H1 (cell line): ENCODE measurements at regions not wholly inside any gene's neighbourhood (a gene's known extent, or its start where the extent isn't known, plus 50 kb on each side); places are given as distances from the start of the nearest gene placed in this dataset.

Experiments used
- CTCF ChIA-PET: fragments of 300-600 bp; sonication (Branson Sonifier 250); formaldehyde crosslinking; loops from one replicate; lab custom pipeline; 2021; ENCODE audit not compliant: partially characterized antibody; lab: Charles Lee
- POLR2A ChIA-PET: fragments of 300-600 bp; sonication (Branson Sonifier 250); formaldehyde crosslinking; loops from one replicate; lab custom pipeline; 2021; ENCODE audit warnings: inconsistent platforms; ENCODE audit not compliant: partially characterized antibody; lab: Charles Lee
- DNase-seq, 2 experiments: peaks; one replicate each; pipeline versions ENCODE4 v3.0.0 to v3.0.0-alpha.2; 2010 to 2022; ENCODE audit warnings: low spot score in 2 of 2, low read depth in 1 of 2, mixed read lengths in 1 of 2
- FAIRE-seq: peaks from 2 replicates; lab custom pipeline; 2011; peaks lifted over from hg19 to GRCh38; lab: Jason Lieb, UNC
- H2AFZ ChIP-seq: 2 replicates; pipeline ENCODE4 v1.8.1; 2012; ENCODE audit warnings: low read length, inconsistent platforms
- H2AK5ac ChIP-seq: 2 replicates; pipeline ENCODE4 v1.6.1; 2013; ENCODE audit warnings: low read depth, low read length
- H2BK120ac ChIP-seq: replicated peaks from 2 replicates; pipeline ENCODE3; 2013; ENCODE audit warnings: low read depth, low read length, inconsistent platforms
- H2BK12ac ChIP-seq: 2 replicates; pipeline ENCODE4 v1.6.1; 2013; ENCODE audit warnings: low read depth, low read length
- H2BK15ac ChIP-seq: 2 replicates; pipeline ENCODE4 v1.6.1; 2013; ENCODE audit warnings: low read length
- H2BK20ac ChIP-seq: 2 replicates; pipeline ENCODE4 v1.6.1; 2013; ENCODE audit warnings: low read length
- H2BK5ac ChIP-seq: 2 replicates; pipeline ENCODE4 v1.6.1; 2013; ENCODE audit warnings: low read depth, low read length
- H3K14ac ChIP-seq: 2 replicates; pipeline ENCODE4 v1.6.1; 2013; ENCODE audit warnings: inconsistent platforms; ENCODE audit not compliant: insufficient read length
- H3K18ac ChIP-seq: 2 replicates; pipeline ENCODE4 v1.6.1; 2013; ENCODE audit warnings: low read length; ENCODE audit errors: extremely low read depth
- H3K23ac ChIP-seq: 2 replicates; pipeline ENCODE4 v1.6.1; 2013; ENCODE audit warnings: inconsistent platforms; ENCODE audit not compliant: insufficient read length
- H3K23me2 ChIP-seq: 2 replicates; pipeline ENCODE4 v1.6.1; 2013; ENCODE audit warnings: low read depth, low read length
- H3K27ac ChIP-seq: 2 replicates; pipeline ENCODE4 v1.6.1; 2011; ENCODE audit warnings: low read depth, low read length, inconsistent platforms
- H3K27me3 ChIP-seq, 4 experiments: replicated peaks in 1 of 4; 1 replicate in 1 of 4; 2 replicates in 3 of 4; pipeline versions ENCODE4 v1.6.1 to v1.8.1; 2011 to 2013; ENCODE audit warnings: low read length in 3 of 4, mild to moderate bottlenecking in 3 of 4, inconsistent platforms in 2 of 4, mixed read lengths in 2 of 4, moderate library complexity in 1 of 4; ENCODE audit not compliant: control insufficient read depth in 3 of 4, insufficient read depth in 3 of 4; ENCODE audit errors: extremely low read depth in 1 of 4
- H3K36me3 ChIP-seq, 4 experiments: 2 replicates each; pipeline versions ENCODE4 v1.6.1 to v1.8.1; 2011 to 2013; ENCODE audit warnings: mild to moderate bottlenecking in 4 of 4, low read length in 3 of 4, moderate library complexity in 2 of 4, control low read depth in 1 of 4, inconsistent platforms in 1 of 4; ENCODE audit not compliant: insufficient read depth in 4 of 4, control insufficient read depth in 2 of 4
- H3K4ac ChIP-seq: replicated peaks from 2 replicates; pipeline ENCODE3; 2013; ENCODE audit warnings: low read length, low read depth, mixed read lengths, inconsistent platforms; ENCODE audit not compliant: insufficient read length
- H3K4me1 ChIP-seq, 4 experiments: replicated peaks in 1 of 4; 1 replicate in 1 of 4; 2 replicates in 3 of 4; pipeline versions ENCODE4 v1.6.1 to v1.8.1; 2011 to 2013; ENCODE audit warnings: low read length in 3 of 4, inconsistent platforms in 2 of 4, mixed read lengths in 1 of 4; ENCODE audit not compliant: insufficient read depth in 4 of 4, control insufficient read depth in 3 of 4
- H3K4me2 ChIP-seq, 2 experiments: 2 replicates each; pipeline versions ENCODE4 v1.6.1 to v1.8.1; 2011 to 2013; ENCODE audit warnings: low read depth in 2 of 2, low read length in 2 of 2, control low read depth in 1 of 2, inconsistent platforms in 1 of 2, mild to moderate bottlenecking in 1 of 2; ENCODE audit not compliant: insufficient read depth in 1 of 2
- H3K4me3 ChIP-seq, 4 experiments: fragments of 200-600, 300-600 bp in 1 of 4; sonication (generic), shearing (Covaris generic), sonication (Bioruptor Twin) in 1 of 4; 2 replicates each; pipeline versions ENCODE4 v1.5.1 to v1.8.1; 2011 to 2016; ENCODE audit warnings: low read length in 4 of 4, low read depth in 3 of 4, control low read depth in 2 of 4, inconsistent platforms in 2 of 4, mild to moderate bottlenecking in 2 of 4, mixed read lengths in 1 of 4, moderate library complexity in 1 of 4; ENCODE audit not compliant: insufficient read depth in 2 of 4; ENCODE audit errors: extremely low read depth in 1 of 4
- H3K56ac ChIP-seq: replicated peaks from 2 replicates; pipeline ENCODE3; 2013; ENCODE audit warnings: low read depth, mild to moderate bottlenecking, mixed read lengths, low read length, inconsistent platforms; ENCODE audit not compliant: insufficient read length
- H3K79me1 ChIP-seq: 2 replicates; pipeline ENCODE4 v1.6.1; 2013; ENCODE audit warnings: low read depth, low read length, control low read depth
- H3K79me2 ChIP-seq, 2 experiments: 2 replicates each; pipeline versions ENCODE4 v1.6.1 to v1.8.1; 2012 to 2013; ENCODE audit warnings: low read length in 2 of 2, mild to moderate bottlenecking in 2 of 2, inconsistent platforms in 1 of 2; ENCODE audit not compliant: insufficient read depth in 2 of 2, control insufficient read depth in 1 of 2
- H3K9ac ChIP-seq, 4 experiments: replicated peaks in 1 of 4; 1 replicate in 1 of 4; 2 replicates in 3 of 4; pipeline versions ENCODE4 v1.6.1 to v1.8.1; 2011 to 2013; ENCODE audit warnings: low read depth in 3 of 4, low read length in 3 of 4, control low read depth in 2 of 4, mild to moderate bottlenecking in 2 of 4, moderate library complexity in 2 of 4, inconsistent platforms in 1 of 4; ENCODE audit errors: extremely low read depth in 1 of 4
- H3K9me3 ChIP-seq, 2 experiments: 2 replicates each; pipeline versions ENCODE4 v1.6.1 to v1.8.1; 2012 to 2013; ENCODE audit warnings: mild to moderate bottlenecking in 2 of 2, moderate library complexity in 2 of 2, control low read depth in 1 of 2, inconsistent platforms in 1 of 2, low read depth in 1 of 2, low read length in 1 of 2, mixed read lengths in 1 of 2; ENCODE audit not compliant: insufficient read depth in 2 of 2
- H4K20me1 ChIP-seq, 2 experiments: replicated peaks in 1 of 2; 2 replicates each; pipeline versions ENCODE3 to v1.8.1; 2011 to 2013; ENCODE audit warnings: inconsistent platforms in 2 of 2, low read length in 2 of 2, mild to moderate bottlenecking in 1 of 2; ENCODE audit not compliant: insufficient read depth in 2 of 2, control insufficient read depth in 1 of 2
- H4K5ac ChIP-seq: 2 replicates; pipeline ENCODE4 v1.6.1; 2013; ENCODE audit warnings: low read length, low read depth, mixed read lengths, inconsistent platforms; ENCODE audit not compliant: insufficient read length
- H4K8ac ChIP-seq: 2 replicates; pipeline ENCODE4 v1.8.0; 2013; ENCODE audit warnings: mild to moderate bottlenecking, moderate library complexity, low read length, inconsistent platforms; ENCODE audit not compliant: insufficient read depth; ENCODE audit errors: extremely low read depth
- H4K91ac ChIP-seq: replicated peaks from 2 replicates; pipeline ENCODE3; 2013; ENCODE audit warnings: low read length, mixed read lengths, inconsistent platforms; ENCODE audit not compliant: insufficient read length
- ASH2L ChIP-seq: fragments of 200-600, 300-600 bp; sonication (generic); IDR thresholded peaks from one replicate; pipeline ENCODE4 v1.7.1; 2017; ENCODE audit warnings: low read length
- BACH1 ChIP-seq: IDR thresholded peaks from 2 replicates; pipeline ENCODE4 v1.6.1; 2012; ENCODE audit warnings: low read length, improper control_type of control experiment
- NRF1 ChIP-seq: IDR thresholded peaks from 2 replicates; pipeline ENCODE4 v1.6.1; 2011; ENCODE audit warnings: mild to moderate bottlenecking, low read depth, low read length, improper control_type of control experiment
- RFX5 ChIP-seq: IDR thresholded peaks from 2 replicates; pipeline ENCODE4 v1.6.1; 2011; ENCODE audit warnings: low read depth, low read length, improper control_type of control experiment, borderline replicate concordance
- TAF7 ChIP-seq: optimal IDR thresholded peaks from 2 replicates; pipeline ENCODE3; 2011; ENCODE audit warnings: low read depth, mild to moderate bottlenecking, inconsistent platforms, low read length, moderate library complexity, borderline replicate concordance
- WGBS, 2 experiments: shearing (Covaris generic) in 1 of 2; methylation state at CpG; one replicate each; pipeline versions ENCODE4 v1.1.6 to v1.1.7; 2013 to 2015; ENCODE audit warnings: low lambda C conversion rate in 2 of 2, mixed read lengths in 2 of 2, inconsistent platforms in 1 of 2, low coverage in 1 of 2, missing lambda C conversion rate in 1 of 2; ENCODE audit not compliant: insufficient replicate concordance in 2 of 2, insufficient coverage in 1 of 2, insufficient read length in 1 of 2; ENCODE audit errors: extremely low coverage in 1 of 2, missing lambda C conversion rate in 1 of 2; 5-methylcytosine and 5-hydroxymethylcytosine counted together

- 89% methylated on average over 3 of the region's 3 CpGs; no CpG with 5 or more reads in 1 of the 2 experiments for WGBS, 2 experiments
Observed at GRCh38 chr2:42973726-42974125, 181.3 kb upstream of the HAAO start.

More at GRCh38 chr2:42973726-42974125, 181.3 kb upstream of the HAAO start:
- DNase-seq (no peak), FAIRE-seq (no peak)
- no peaks in the 10 kb centered on the region for H3K23me2 ChIP-seq
- peak overlapping the region; percentile 48; the same call in 1 of the 2 replicates for H2BK20ac ChIP-seq
- H2BK5ac ChIP-seq = no peak overlapping the region
- H3K9me3 ChIP-seq = peaks cover 0 to 3% of the 10 kb centered on the region in 2 experiments; a peak in 1 of 4 replicates
- ChIA-PET POLR2A (interaction anchor here (1.2 to 1.3 kb wide), 2 partner anchors 11 to 244 kb away, joined by 4 read pairs; no protein-coding TSS in a partner anchor), CTCF (interaction anchor here (0.7 to 6.3 kb wide), 22 partner anchors 11 to 256 kb away, joined by 3 to 58 read pairs (median 4); no protein-coding TSS in a partner anchor)
- H3K9ac ChIP-seq = no peak overlapping the region
- no peak overlapping the region for H2BK120ac ChIP-seq
- no peak overlapping the region for H3K18ac ChIP-seq
- H4K20me1 ChIP-seq = no peaks in the 10 kb centered on the region
- peak overlapping the region; percentile 90; the same call in 1 of the 2 replicates for H2BK12ac ChIP-seq
- no peak overlapping the region for H3K27ac ChIP-seq
- no peak overlapping the region for H3K4me2 ChIP-seq
- no peak overlapping the region for H4K5ac ChIP-seq
- no peaks in the 10 kb centered on the region for H3K79me2 ChIP-seq
- no peak overlapping the region for H3K4me3 ChIP-seq
- no peak overlapping the region for H3K56ac ChIP-seq
- no peaks in the 10 kb centered on the region for H3K36me3 ChIP-seq
- no peak overlapping the region for H3K14ac ChIP-seq
- no peaks in the 10 kb centered on the region; a peak in 1 of 7 replicates for H3K27me3 ChIP-seq
- H3K79me1 ChIP-seq = no peaks in the 10 kb centered on the region
- H3K23ac ChIP-seq = no peak overlapping the region
- H2AK5ac ChIP-seq = peak overlapping the region; percentile 70; the same call in 1 of the 2 replicates
- H2BK15ac ChIP-seq = peak overlapping the region; percentile 88; the same call in 1 of the 2 replicates
- no peak overlapping the region for H2AFZ ChIP-seq
- no peak overlapping the region for H4K8ac ChIP-seq
- peaks cover 0 to 7% (median 4%) of the 10 kb centered on the region in 4 experiments; a peak in 4 of 7 replicates for H3K4me1 ChIP-seq
- no peak overlapping the region for H4K91ac ChIP-seq
- H3K4ac ChIP-seq = no peak overlapping the region
- TF ChIP-seq TAF7 (no peak), ASH2L (no peak), RFX5 (no peak), BACH1 (no peak), NRF1 (no peak)
